SJSA1 (cell line): ENCODE measurements at regions not wholly inside any gene's neighbourhood (a gene's known extent, or its start where the extent isn't known, plus 50 kb on each side); places are given as distances from the start of the nearest gene placed in this dataset.

ENCODE experiments used
- DNase-seq, 2 experiments: peaks; one replicate each; pipeline ENCODE4 v3.0.0-alpha.2; 2015 to 2020; ENCODE audit warnings: low spot score in 2 of 2, low read depth in 1 of 2
- H3K27ac ChIP-seq: fragments of 250-450 bp; sonication (Bioruptor Pico); 2 replicates; pipeline ENCODE4 v1.5.1; 2020; ENCODE audit warnings: mild to moderate bottlenecking, moderate library complexity
- H3K27me3 ChIP-seq: fragments of 250-450 bp; sonication (Bioruptor Pico); replicated peaks from 2 replicates; pipeline ENCODE4 v1.5.1; 2020; ENCODE audit warnings: mild to moderate bottlenecking, moderate library complexity
- H3K36me3 ChIP-seq: fragments of 250-450 bp; sonication (Bioruptor Pico); 2 replicates; pipeline ENCODE4 v1.5.1; 2020; ENCODE audit warnings: mild to moderate bottlenecking
- H3K4me1 ChIP-seq: fragments of 250-450 bp; sonication (Bioruptor Pico); replicated peaks from 2 replicates; pipeline ENCODE4 v1.6.1; 2021; ENCODE audit warnings: mild to moderate bottlenecking
- H3K4me3 ChIP-seq: fragments of 250-450 bp; sonication (Bioruptor Pico); 2 replicates; pipeline ENCODE4 v1.5.1; 2020; ENCODE audit warnings: mild to moderate bottlenecking
- H3K9me3 ChIP-seq: fragments of 250-450 bp; sonication (Bioruptor Pico); replicated peaks from 2 replicates; pipeline ENCODE4 v1.5.1; 2020; ENCODE audit warnings: mild to moderate bottlenecking

DNA sequence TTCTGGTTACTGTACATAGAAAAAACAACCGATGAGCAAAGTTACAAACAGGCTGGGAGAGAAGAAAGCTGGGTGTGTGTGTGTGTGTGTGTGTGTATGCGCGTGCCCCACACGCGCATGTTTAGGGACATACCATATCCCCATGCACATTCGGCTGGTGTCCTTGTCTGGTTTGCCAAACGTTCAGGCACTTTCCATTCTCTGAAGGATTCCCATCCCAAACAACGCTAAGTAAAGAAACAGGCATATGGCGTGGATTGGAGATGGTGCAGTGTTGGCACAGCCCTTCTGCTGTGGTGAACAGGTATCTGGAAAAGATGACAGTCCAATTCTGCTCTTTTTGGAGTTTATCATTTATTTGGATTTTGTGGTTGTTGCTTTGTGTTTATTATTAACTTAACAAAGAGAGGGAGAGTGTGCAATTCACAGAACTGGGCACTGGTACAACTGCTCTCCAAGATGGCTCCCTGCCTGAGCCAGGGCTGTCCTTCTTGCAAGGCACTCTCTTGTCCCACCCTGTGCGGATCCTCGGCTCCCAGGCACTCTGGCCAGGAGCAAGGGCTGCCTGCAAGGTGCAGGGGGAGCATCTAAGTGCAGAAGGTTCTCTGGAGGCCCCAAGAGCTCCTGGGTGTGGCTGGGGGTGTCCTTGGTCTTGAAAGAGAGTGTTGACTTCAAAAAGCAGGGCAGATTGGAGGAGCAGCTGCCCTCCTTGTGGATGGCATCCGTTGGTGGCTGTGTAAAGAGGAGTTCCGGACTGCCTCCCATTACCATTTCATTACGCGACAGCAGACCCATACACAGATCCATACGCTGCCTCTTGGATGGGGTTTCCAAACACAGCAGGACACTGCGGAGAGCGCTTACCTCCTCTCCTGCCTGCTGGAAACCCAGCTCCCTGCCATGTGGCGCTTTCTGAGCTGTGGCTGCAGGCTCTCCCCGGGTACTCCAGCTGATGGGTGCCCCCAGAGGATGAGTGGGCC lies 263.1 kb downstream of the ZNF536 start:
- Histone ChIP-seq H3K27me3 (no peaks in the 10 kb centered on the region), H3K4me1 (peaks cover 17% of the 10 kb centered on the region), H3K9me3 (peaks cover 10% of the 10 kb centered on the region), H3K27ac (no peak overlapping the region), H3K4me3 (no peak overlapping the region), H3K36me3 (no peaks in the 10 kb centered on the region)
- DNase-seq, result peak in 1 of 2 experiments; percentile 33

- DNase-seq, result no peak
- H3K36me3 ChIP-seq, result no peaks in the 10 kb centered on the region
- H3K9me3 ChIP-seq, result peaks cover 10% of the 10 kb centered on the region
- no peak overlapping the region for H3K4me3 ChIP-seq
- no peak overlapping the region for H3K27ac ChIP-seq
- no peaks in the 10 kb centered on the region for H3K27me3 ChIP-seq
- peaks cover 17% of the 10 kb centered on the region for H3K4me1 ChIP-seq
Measured at GRCh38 chr19:30634131-30634830, 262.1 kb downstream of the ZNF536 start.

- no peak for DNase-seq
- no peaks in the 10 kb centered on the region for H3K4me1 ChIP-seq
- no peaks in the 10 kb centered on the region for H3K36me3 ChIP-seq
- H3K27ac ChIP-seq, result no peak overlapping the region
- 0 out of 2 replicates have a peak, but pooled peaks cover 2% of the 10 kb centered on the region for H3K9me3 ChIP-seq
- no peak overlapping the region for H3K4me3 ChIP-seq
- no peaks in the 10 kb centered on the region for H3K27me3 ChIP-seq
Measured at GRCh38 chr19:30631033-30631370, 258.8 kb downstream of the ZNF536 start.

GRCh38 chr19:30630289-30631032 lies 258.3 kb downstream of the ZNF536 start:
- Histone ChIP-seq H3K27ac (no peak overlapping the region), H3K9me3 (0 out of 2 replicates have a peak, but pooled peaks cover 2% of the 10 kb centered on the region)
- no peak for DNase-seq

DNA sequence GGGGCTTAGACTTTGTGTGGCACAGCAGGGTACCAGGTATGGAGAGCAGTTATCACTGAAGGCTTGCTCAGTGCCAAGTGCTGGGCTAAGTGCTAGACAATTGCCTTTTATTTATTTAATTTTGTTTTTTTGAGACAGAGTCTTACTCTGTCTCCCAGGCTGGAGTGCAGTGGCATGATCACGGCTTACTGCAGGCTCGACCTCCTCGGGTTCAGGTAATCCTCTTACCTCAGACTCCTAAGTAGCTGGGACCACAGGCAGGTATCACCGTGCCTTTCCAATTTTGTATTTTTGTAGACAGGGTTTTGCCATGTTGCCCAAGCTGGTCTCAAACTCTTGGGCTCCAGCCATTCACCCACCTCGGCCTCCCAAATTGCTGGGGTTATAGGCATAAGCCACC lies 256.9 kb downstream of the ZNF536 start:
- Histone ChIP-seq H3K4me3 (no peak overlapping the region), H3K9me3 (peaks cover 5% of the 10 kb centered on the region), H3K4me1 (no peaks in the 10 kb centered on the region), H3K36me3 (no peaks in the 10 kb centered on the region), H3K27me3 (no peaks in the 10 kb centered on the region), H3K27ac (no peak overlapping the region)
- no peak for DNase-seq

More at GRCh38 chr19:30630289-30631032, 258.3 kb downstream of the ZNF536 start:
- Histone ChIP-seq H3K27me3 (no peaks in the 10 kb centered on the region), H3K36me3 (no peaks in the 10 kb centered on the region), H3K4me3 (no peak overlapping the region), H3K4me1 (no peaks in the 10 kb centered on the region)

DNA sequence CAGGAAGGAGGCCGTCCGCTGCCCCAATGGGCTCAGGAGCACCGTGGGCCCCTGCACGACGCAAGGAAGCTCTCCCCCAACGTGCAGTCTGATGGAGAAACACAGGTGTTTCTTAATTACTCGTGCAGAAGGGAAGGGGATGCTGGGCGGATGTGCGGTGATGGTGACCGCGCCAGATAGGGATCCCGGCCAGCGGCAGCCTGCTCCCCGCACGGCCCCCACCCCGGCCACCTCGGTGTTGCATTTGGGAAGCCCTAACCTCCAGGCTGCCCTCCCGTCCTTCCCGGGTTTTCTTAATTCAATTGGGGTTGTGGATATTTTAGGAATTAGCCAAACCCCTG lies 254.4 kb downstream of the ZNF536 start:
- DNase-seq, result no peak
- H3K4me3 ChIP-seq, result no peak overlapping the region
- no peak overlapping the region for H3K27ac ChIP-seq
- peaks cover 9% of the 10 kb centered on the region for H3K9me3 ChIP-seq
- no peaks in the 10 kb centered on the region for H3K36me3 ChIP-seq
- H3K27me3 ChIP-seq, result no peaks in the 10 kb centered on the region
- H3K4me1 ChIP-seq, result no peaks in the 10 kb centered on the region

GRCh38 chr19:30625947-30626625 lies 253.9 kb downstream of the ZNF536 start:
- Histone ChIP-seq H3K4me1 (no peaks in the 10 kb centered on the region), H3K36me3 (no peaks in the 10 kb centered on the region), H3K9me3 (peaks cover 9% of the 10 kb centered on the region), H3K27me3 (no peaks in the 10 kb centered on the region), H3K4me3 (no peak overlapping the region), H3K27ac (no peak overlapping the region)
- no peak for DNase-seq

- Histone ChIP-seq H3K4me1 (no peaks in the 10 kb centered on the region), H3K27ac (no peak overlapping the region), H3K27me3 (no peaks in the 10 kb centered on the region), H3K4me3 (no peak overlapping the region), H3K9me3 (peaks cover 9% of the 10 kb centered on the region), H3K36me3 (no peaks in the 10 kb centered on the region)
- DNase-seq, result no peak
Measured at GRCh38 chr19:30622276-30622675, 250.1 kb downstream of the ZNF536 start.

DNA sequence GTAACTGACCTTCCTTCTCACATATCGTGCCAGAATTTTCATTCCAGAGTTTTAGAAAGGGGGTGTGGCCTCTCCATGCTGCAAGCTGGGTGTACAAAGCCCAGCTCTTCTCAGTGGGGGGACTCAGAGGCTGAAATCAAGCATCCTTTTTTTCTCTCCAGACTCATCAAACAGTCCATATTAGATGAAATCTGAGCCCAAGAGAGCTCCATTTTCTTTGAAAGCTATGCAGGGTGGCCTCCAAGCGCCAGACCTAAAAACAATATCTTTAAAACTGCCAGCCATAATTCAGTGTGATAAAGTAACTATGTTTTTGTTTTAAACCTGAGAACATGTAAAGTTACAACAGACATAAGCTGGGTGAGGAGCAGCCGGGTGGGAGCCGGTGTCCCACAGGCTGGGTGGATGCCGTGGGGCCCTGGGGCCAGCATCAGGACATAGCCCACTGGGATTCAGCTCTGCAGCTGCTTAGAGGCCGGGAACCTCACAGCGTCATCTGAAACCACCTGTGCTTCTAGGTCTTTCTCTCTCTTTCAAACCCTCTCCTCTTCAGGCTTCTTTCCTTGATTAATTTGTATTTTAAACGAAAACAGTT lies 249.2 kb downstream of the ZNF536 start:
- no peak for DNase-seq
- Histone ChIP-seq H3K4me1 (no peaks in the 10 kb centered on the region), H3K36me3 (no peaks in the 10 kb centered on the region), H3K27ac (no peak overlapping the region), H3K27me3 (no peaks in the 10 kb centered on the region), H3K9me3 (peaks cover 9% of the 10 kb centered on the region), H3K4me3 (no peak overlapping the region)

GRCh38 chr19:30620354-30620753 lies 248.2 kb downstream of the ZNF536 start:
- H3K27ac ChIP-seq, result no peak overlapping the region
- H3K36me3 ChIP-seq, result no peaks in the 10 kb centered on the region
- DNase-seq, result no peak
- H3K4me1 ChIP-seq, result no peaks in the 10 kb centered on the region
- H3K9me3 ChIP-seq, result peaks cover 9% of the 10 kb centered on the region
- H3K4me3 ChIP-seq, result no peak overlapping the region
- H3K27me3 ChIP-seq, result no peaks in the 10 kb centered on the region

GRCh38 chr19:30609656-30610270 lies 237.6 kb downstream of the ZNF536 start:
- no peaks in the 10 kb centered on the region for H3K27me3 ChIP-seq
- H3K4me1 ChIP-seq, result no peaks in the 10 kb centered on the region
- no peak overlapping the region for H3K27ac ChIP-seq
- H3K4me3 ChIP-seq, result no peak overlapping the region
- H3K36me3 ChIP-seq, result no peaks in the 10 kb centered on the region
- no peaks in the 10 kb centered on the region for H3K9me3 ChIP-seq
- no peak for DNase-seq

GRCh38 chr19:30608471-30608870 lies 236.3 kb downstream of the ZNF536 start:
- Histone ChIP-seq H3K4me3 (no peak overlapping the region), H3K27me3 (no peaks in the 10 kb centered on the region), H3K9me3 (no peaks in the 10 kb centered on the region), H3K4me1 (no peaks in the 10 kb centered on the region), H3K27ac (no peak overlapping the region), H3K36me3 (no peaks in the 10 kb centered on the region)
- DNase-seq, result no peak
